Cardiac septum (tissue), 1 donor: ENCODE measurements at regions not wholly inside any gene's neighbourhood (a gene's known extent, or its start where the extent isn't known, plus 50 kb on each side); places are given as distances from the start of the nearest gene placed in this dataset.
"Not testable (repeated sequence)": the region's sequence is repeated elsewhere in the genome, so short reads cannot be mapped to it uniquely, and the experiment has no call there.

Source experiments
- DNase-seq: peaks from one replicate; pipeline ENCODE4 v3.0.0-alpha.2; 2020; ENCODE audit warnings: low spot score
- intact Hi-C: fragments of 100-400 bp; cut with DNase I; formaldehyde crosslinking; loops from one replicate; pipeline ENCODE4 v1.14.0; 2022
- donor health status: DM: no; HTN: no; CAD: no.

- intact Hi-C loops, result no loop called here
- DNase-seq, result no peak
These were observed 248.3 kb upstream of the KCNN2 start for GRCh38 chr5:114113604-114114003.

- intact Hi-C loops, result no loop called here
- no peak for DNase-seq
These were observed 244.9 kb upstream of the KCNN2 start for GRCh38 chr5:114116981-114117380.

GRCh38 chr5:114118511-114118910 is 243.4 kb upstream of the KCNN2 start:
- no peak for DNase-seq
- intact Hi-C loops, result no loop called here

GRCh38 chr5:114120166-114120565 is 241.7 kb upstream of the KCNN2 start:
- no peak for DNase-seq
- intact Hi-C loops, result no loop called here

- intact Hi-C loops, result no loop called here
- no peak for DNase-seq
These were observed 239.0 kb upstream of the KCNN2 start for GRCh38 chr5:114122852-114123251.

- DNase-seq, result no peak
- intact Hi-C loops, result no loop called here
These were observed 238.2 kb upstream of the KCNN2 start for GRCh38 chr5:114123654-114124053.

- DNase-seq, result no peak
- intact Hi-C loops, result no loop called here
These were observed 215.5 kb upstream of the KCNN2 start for GRCh38 chr5:114146398-114146797.

GRCh38 chr5:114148253-114148652 is 213.6 kb upstream of the KCNN2 start:
- DNase-seq, result no peak
- intact Hi-C loops, result no loop called here

- DNase-seq, intact Hi-C loops: not testable (repeated sequence)
These were observed 213.1 kb upstream of the KCNN2 start for GRCh38 chr5:114148728-114149127.

GRCh38 chr5:114152656-114153360 is 209.1 kb upstream of the KCNN2 start:
- no peak for DNase-seq
- intact Hi-C loops, result no loop called here

- intact Hi-C loops, result no loop called here
- DNase-seq, result no peak
These were observed 208.5 kb upstream of the KCNN2 start for GRCh38 chr5:114153392-114153791.

GRCh38 chr5:114153833-114154232 is 208.0 kb upstream of the KCNN2 start:
- intact Hi-C loops, result no loop called here
- DNase-seq, result no peak

- no peak for DNase-seq
- intact Hi-C loops, result no loop called here
These were observed 195.8 kb upstream of the KCNN2 start for GRCh38 chr5:114166081-114166480.

- intact Hi-C loops, result no loop called here
- no peak for DNase-seq
These were observed 187.7 kb upstream of the KCNN2 start for GRCh38 chr5:114174131-114174530.

GRCh38 chr5:114174837-114175236 is 187.0 kb upstream of the KCNN2 start:
- intact Hi-C loops, result no loop called here
- no peak for DNase-seq

GRCh38 chr5:114176356-114176755 is 185.5 kb upstream of the KCNN2 start:
- intact Hi-C loops, result no loop called here
- DNase-seq, result no peak

GRCh38 chr5:114179134-114179533 is 182.7 kb upstream of the KCNN2 start:
- DNase-seq, result no peak
- intact Hi-C loops, result no loop called here

- intact Hi-C loops, result no loop called here
- DNase-seq, result no peak
These were observed 177.9 kb upstream of the KCNN2 start for GRCh38 chr5:114184006-114184405.

- peak; percentile 85 for DNase-seq
- intact Hi-C loops, result loop anchor here (5.0 kb wide), 1 partner anchor 132 kb away; no protein-coding TSS in a partner anchor
These were observed 176.6 kb upstream of the KCNN2 start for GRCh38 chr5:114185274-114185673.

- no peak for DNase-seq
- intact Hi-C loops, result no loop called here
These were observed 170.4 kb upstream of the KCNN2 start for GRCh38 chr5:114191441-114191840.

- no peak for DNase-seq
- intact Hi-C loops, result no loop called here
These were observed 169.8 kb upstream of the KCNN2 start for GRCh38 chr5:114192108-114192507.

- intact Hi-C loops, result no loop called here
- no peak for DNase-seq
These were observed 160.5 kb upstream of the KCNN2 start for GRCh38 chr5:114201332-114201731.
